GM18502 (cell line): ENCODE measurements at regions not wholly inside any gene's neighbourhood (a gene's known extent, or its start where the extent isn't known, plus 50 kb on each side); places are given as distances from the start of the nearest gene placed in this dataset.
"Not testable (repeated sequence)": the region's sequence is repeated elsewhere in the genome, so short reads cannot be mapped to it uniquely, and the experiment has no call there.

Source experiments
- ATAC-seq: cut with Tn5 transposase; IDR thresholded peaks from one replicate; pipeline ENCODE4 v1.9.1; 2021; ENCODE audit warnings: mild to moderate bottlenecking; ENCODE audit not compliant: unreplicated experiment, poor library complexity

DNA sequence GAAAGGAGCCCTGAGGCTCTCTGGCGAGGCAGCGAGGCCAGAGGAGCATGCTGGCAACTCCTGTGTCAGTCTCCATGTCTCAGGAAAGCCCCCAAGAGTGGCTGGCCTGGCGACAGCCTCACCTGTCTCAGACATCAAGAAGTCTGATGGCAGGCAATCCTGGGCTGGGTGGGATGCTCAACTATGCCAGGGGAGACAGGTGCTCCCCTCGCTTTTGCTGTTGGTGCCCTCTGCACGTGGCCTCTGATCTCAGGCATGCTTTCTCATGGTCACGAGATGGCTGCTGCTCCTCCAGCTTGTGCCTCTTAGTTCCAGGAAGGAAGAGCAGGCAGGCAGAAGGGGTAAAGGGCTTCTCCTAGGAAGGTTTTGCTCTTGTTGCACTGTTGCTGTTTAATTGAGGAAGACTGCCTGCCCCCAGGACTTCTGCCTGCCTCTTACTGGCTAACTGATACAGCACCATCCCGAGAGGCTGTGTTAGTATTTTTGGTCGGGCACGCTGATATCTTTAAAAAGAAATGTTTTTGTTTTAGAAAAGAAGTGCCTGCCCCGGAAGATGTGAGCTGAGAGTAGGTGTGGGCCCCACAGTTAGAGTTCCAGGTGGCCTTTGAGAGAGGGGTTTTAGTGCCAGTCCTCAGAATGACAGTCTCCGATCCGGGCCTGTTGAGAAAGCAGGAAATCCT, 344.8 kb upstream of the HS6ST1 start:
- no peak for ATAC-seq

DNA sequence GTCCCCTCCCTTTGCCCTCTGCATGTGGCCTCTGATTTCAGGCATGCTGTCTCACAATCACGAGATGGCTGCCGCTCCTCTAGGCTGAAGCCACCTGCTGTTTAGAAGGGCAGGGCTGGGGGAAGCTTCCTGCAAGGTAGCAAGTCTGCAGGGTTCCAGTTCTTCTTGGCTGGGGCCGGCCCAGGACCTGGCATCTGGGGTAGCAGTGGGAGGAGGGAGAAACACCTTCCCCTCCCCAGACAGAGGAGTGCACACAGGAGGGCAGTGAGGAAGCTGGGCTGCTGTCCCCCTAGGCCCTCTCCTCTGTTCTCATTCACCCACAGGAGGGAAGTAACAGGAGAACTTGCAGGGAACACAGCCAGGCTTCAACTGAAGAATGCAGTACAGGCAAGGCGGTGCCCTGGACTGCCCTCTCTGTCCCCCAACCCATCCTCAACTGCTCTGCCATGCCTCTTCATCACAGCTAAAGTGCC, 345.9 kb upstream of the HS6ST1 start:
- ATAC-seq, result no peak

DNA sequence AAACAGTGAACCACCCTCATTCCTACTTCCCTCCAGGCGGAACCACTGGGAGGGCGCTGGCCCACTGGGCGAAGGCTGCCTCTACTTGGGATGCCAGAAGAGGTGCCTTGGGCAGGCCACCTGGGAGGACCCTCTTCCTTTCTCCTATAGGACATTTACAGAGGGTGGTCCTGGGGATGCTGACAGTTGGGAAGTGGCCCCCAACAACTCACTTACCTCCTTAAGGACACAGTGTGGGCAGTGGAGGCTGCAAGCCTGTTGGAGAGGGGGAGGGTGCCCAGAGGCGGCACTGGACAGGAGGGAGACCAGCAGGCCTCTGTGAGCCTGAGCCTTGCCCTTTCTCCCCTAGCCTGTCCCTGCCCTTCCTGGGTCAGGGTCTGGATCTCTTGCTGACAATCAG, 346.4 kb upstream of the HS6ST1 start:
- no peak for ATAC-seq

DNA sequence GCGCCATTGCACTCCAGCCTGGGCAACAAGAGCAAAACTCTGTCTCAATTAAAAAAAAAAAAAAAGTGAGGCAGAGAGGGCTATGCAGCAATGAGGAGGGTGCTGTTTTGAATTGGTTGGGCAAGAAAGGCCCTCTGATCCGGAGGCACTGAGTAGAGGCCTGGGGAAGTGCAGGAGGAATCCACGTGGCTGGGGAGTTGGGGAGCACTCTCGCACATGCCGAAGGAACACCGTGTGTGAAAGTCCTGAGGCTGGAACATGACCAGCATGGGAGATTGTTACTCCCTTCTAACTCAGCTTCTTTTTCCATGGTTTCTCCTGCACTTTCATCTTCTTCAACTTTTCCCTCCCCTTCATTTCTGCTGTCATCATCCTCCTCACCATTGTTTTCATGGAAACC, 347.9 kb upstream of the HS6ST1 start:
- no peak for ATAC-seq

DNA sequence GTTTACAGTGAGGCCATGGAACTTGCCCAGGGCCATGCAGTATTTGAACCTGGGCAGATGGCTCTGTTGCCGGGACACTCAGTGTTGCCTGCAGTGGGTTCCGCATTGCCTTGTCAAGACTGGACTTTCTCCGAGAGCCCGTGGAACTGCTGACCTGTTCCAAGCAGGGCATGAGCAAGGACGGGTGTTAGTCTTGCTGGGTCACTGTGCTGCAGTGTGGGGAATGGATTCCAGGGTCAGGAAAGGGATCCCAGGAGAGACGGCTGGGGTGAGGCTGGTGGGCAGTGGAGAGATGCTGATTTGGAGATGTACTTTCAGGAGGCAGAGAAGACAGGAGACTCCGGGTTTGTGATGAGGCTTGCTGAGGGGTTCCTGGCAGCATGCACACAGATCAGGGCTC, 348.7 kb upstream of the HS6ST1 start:
- ATAC-seq, result no peak

DNA sequence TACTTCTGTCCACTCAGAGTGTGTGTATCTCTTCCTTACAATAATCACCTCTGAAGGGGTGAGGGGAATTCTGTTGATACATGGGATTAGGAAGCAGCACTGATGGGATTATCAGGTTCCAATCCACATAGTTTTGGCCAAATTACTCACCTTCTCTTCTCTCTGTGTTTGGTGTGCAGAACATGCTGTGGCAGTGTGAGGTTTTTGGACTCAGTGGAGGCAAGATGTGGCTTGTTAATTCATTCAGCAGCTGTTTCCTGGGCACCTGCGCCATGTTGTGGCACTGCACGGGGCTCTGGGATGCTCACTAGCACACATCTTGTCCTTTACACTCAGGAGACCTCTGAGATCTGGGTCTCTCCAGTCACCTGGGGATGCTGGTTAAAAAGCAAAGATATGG, 350.3 kb upstream of the HS6ST1 start:
- ATAC-seq, result no peak

DNA sequence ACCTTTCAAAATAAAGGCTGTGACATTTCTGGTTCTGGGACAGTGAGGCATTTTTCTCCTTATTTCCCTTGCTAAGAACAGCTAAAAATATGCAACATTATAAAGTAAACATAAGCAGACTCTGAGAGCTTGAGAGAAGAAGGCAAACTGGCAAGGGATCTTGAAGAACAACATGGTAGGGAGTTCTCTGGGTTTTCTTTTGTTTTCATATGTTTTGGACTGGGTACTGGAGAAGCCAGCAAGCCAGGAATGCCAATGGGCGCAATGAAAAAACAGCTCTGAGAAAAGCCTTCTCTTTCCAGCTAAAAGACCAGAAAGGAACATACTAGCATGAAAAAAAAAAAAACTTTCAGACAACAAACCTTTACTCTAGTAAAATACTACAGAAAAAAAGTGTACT, 351.4 kb upstream of the HS6ST1 start:
- no peak for ATAC-seq

DNA sequence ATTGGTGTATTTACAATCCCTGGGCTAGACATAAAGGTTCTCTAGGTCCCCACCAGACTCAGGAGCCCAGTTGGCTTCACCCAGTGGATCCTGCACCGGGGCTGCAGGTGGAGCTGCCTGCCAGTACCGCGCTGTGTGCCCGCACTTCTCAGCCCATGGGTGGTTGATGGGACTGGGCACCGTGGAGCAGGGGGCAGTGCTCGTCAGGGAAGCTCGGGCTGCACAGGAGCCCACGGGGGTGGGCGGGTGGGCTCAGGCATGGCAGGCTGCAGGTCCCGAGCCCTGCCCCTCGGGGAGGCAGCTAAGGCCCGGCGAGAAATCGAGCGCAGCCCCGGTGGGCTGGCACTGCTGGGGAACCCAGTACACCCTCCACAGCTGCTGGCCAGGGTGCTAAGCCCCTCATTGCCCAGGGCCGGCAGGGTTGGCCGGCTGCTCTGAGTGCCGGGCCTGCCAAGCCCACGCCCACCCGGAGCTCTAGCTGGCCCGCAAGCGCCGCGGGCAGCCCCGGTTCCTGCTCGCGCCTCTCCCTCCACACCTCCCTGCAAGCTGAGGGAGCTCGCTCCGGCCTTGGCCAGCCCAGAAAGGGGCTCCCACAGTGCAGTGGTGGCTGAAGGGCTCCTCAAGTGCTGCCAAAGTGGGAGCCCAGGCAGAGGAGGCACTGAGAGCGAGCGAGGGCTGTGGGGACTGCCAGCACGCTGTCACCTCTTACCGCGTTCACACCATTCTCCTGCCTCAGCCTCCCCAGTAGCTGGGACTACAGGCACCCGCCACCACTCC, 353.5 kb upstream of the HS6ST1 start:
- ATAC-seq, result not testable (repeated sequence)

DNA sequence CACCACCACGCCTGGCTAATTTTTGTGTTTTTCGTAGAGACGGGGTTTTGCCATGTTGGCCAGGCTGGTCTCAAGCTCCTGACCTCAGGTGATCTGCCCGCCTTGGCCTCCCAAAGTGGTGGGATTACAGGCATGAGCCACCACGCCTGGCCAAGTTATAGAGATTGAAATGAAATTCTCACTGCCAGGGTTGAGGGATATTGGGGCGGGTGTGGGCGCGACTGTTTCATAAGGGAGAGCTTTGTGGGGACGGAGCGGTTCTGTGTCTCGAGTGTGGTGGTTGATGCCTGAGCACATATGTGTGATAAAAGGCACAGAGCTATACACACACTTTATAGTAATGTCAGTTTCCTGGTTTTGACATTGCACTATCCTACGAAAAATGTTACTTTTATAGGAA, 361.0 kb upstream of the HS6ST1 start:
- ATAC-seq, result not testable (repeated sequence)

DNA sequence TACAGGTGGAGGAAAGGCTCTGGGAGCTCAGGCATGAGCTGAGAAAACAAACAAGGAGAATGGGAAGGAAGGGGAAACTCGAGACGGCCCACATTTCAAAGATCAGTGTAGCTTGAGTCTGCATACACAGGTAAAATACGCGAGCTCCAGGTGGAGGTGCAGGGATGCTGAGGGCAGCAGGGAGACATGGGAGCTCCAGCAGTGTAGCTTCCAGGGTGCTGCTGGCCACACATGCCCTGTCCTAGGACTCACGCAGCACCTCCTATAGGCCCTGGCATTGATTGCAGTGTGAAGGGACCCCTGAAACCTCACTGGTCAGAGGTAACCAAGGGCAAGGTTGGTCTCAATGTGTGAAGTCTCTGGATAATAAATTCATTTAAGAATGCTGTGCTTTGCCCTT, 362.8 kb upstream of the HS6ST1 start:
- ATAC-seq, result no peak

DNA sequence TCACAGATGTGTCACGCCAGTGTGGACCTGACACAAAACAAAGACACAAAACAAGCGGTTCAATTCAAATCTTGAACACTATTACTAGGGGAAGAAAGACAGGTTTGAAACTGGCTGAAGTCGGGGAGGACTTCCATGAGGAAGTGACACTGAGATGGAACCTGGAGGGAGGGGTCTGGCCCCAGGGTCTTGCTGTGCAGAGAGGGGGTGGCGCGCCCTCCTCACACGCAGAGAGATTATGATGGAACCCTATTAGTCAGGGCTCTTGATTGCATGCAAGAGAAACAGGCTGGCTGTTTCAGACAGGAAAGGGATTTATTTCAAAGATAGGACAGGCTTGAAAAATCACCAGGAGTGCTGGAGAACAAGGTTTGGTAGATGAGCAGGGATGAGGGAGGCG, 363.6 kb upstream of the HS6ST1 start:
- no peak for ATAC-seq

DNA sequence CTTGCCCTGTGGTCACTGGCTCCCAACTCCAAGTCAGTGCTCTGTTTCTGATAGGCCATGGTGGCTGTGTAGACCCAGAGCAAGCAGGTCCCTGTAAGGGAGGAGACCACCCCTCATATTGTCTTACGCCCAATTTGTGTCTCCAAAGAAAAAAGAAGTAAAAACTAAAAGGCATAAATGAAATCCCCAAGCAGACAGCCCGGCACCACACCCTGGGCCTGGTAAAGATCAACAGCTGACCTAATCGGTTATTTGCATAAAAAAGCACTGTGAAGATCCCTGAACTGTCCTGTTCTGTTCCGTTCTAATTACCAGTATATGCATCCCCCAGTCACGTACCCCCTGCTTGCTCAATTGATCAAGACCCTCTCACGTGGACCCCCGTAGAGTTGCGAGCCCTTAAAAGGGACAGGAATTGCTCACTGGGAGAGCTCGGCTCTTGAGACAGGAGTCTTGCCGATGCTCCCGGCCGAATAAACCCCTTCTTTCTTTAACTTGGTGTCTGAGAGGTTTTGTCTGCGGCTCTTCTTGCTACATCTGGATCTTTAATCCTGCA, 364.1 kb upstream of the HS6ST1 start:
- no peak for ATAC-seq

DNA sequence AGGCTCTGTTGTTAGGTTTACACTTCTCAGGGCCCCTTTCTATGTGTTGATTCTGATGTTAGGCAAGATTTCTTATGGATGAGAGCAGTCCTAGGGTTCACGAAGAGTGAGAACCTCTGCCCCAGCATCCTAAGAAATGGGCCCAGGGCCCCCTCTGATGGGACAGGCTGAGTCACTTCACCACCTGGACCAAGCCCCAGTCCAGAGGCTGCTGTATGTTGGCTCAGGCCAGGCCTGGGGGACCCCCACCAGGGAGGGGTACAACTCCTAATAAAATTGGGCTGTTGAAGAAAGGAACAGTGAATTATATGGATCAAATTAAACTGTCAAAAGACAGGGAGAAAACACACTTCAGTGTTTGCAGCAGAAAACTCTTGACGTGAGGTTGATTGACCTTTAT, 365.9 kb upstream of the HS6ST1 start:
- ATAC-seq, result no peak

DNA sequence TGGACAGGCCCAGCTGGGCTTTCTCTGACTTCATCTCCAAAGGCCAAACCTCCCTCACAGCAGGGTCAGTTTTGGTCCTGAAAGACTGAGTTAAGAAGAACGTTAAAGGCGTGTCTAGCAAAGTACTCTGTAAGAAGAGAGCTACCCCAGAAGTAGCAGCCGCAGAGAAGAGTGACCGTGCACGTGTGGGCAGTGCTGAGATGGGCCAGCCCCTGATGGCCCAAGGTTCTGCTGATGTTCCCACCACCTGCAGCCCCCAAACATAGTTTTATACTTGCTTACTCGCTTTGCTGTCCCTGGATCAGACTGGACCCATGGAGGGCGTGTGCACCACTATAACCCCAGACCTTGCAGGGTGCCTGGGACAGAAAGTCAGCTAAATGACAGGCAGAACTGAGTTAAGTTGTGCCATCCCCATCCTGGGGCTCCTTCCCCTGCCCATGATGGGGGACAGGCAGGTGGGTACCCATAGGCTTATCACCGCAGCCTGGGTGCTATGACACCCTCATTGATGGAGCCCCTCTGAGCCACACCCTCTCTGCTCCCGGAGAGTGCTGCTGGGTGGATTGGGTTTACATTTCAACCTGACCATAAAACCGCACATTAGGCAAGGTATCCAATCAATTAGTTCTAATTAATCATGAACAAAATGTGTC, 367.3 kb upstream of the HS6ST1 start:
- peak; percentile 37 for ATAC-seq

DNA sequence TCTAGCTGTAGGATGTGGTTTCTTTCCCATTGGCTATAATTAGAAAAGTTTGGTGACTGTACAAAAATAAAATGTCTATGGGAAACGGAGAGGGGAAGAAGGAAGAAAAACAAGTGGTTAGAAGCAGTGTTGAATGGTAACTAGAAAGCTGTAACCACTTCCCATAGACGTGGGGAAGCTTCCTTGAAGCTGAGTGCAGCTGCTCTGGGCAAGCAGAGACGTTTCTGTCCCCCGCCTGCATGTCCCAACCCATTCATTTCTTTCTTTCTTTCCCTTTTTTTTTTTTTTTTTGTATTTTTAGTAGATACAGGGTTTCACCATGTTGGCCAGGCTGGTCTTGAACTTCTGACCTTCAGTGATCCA, 367.8 kb upstream of the HS6ST1 start:
- peak; percentile 54 for ATAC-seq

DNA sequence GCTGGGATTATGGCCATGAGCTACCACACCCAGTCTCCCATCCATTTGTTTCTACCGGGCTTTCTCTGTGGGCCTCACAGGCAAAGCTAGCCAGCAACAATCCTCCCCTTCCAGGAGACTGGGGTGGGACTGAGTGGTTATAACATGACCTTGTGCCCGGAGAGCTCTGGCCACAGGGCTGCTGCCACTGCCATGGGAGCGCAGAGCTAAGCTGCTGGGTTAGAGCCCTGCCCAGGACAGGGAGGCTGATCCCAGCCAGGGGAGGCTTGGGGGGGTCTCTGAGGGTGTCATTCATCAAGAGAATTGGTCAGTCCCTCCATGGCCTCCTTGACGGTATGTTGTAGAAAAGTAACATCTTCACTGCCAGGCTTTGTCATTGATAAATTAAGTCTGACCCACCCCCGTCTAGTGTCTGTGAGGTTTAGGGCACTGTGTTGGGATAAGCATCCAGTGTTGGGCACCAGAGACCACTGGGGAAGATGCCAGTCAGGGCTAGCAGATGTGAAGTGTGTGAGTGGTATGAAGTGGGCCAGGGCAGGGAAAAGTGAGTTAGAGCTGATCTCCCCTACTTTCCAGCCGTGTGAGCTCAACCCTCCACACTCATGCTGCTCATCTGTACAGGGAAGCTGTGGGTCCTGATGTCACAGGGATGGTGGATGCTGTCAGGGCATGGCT, 368.4 kb upstream of the HS6ST1 start:
- ATAC-seq, result no peak

DNA sequence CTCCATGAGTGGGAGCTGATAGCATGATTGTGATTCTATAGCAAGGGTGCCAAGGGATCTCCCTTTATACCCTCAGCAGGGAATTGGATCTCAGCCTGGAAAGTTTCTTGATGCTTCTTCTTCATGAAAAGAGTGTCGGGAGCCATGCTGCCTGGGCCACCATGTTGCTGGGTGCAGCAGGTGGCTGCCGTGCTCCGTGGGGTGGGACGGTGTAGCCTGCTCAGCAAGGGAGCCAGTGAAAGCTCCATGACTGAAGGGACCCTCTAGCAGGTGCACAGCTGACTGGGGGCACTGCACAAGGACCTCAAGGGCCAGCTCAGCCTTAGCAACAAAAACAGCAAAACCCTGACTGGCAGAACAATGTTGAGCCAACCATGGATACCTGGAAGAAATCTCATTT, 368.9 kb upstream of the HS6ST1 start:
- ATAC-seq, result no peak

DNA sequence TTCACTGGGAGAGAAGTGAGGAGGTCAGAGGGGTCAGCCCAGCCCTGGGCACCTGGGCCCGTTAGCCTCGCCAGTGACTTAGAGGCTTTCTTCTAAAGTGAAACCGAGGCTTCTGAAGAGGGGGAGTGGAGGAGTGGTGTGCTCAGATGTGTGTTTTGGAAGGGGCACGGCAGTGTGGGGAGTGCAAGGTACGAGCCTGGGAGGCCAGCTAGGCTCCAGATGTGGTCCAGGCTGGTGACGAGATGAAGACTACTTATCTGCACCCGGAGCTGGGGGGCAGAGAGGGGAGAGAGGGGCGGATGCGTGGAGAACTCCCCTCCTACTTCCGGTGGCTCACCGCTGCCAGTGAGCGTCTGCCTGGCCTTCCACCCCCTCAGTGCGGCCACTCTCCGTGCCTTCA, 371.3 kb upstream of the HS6ST1 start:
- no peak for ATAC-seq

DNA sequence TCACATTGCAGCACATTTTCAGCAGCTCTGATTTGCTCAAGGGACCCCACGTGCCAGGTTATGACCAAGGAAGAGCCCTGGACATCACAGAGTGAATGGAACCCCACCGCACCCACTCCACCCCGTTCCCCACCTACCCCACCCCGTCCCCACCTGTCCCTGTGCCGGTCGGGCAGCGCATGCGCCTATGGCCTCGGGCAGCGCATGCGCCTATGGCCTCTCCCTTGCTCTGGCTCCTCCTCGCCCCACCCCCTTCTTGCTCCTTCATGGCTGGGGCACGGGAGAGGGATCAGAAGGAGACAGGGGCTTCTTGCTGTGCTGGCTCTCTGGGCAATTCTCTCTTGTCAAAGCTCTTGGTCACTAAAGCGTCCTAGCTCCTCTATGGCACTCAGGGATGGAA, 371.8 kb upstream of the HS6ST1 start:
- ATAC-seq, result no peak

DNA sequence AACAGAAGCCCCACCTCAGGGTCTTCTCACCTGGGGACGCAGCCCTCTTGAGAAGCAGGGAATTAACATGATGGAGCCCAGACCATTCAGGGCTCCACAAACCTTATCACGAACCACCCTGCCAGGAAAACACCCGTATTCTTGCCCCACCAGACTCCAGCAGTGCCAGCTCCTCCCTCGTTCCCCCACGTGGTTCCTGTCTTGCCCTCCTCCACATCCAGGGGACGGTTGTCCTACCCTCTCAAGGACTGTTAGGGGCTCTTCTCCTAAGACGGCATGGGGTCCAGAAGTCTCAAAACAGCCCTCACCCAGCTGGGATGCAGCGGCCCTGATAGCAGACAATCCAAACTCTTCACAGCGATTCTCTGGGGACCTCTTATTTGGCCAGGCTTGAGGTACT, 372.2 kb upstream of the HS6ST1 start:
- ATAC-seq, result no peak

DNA sequence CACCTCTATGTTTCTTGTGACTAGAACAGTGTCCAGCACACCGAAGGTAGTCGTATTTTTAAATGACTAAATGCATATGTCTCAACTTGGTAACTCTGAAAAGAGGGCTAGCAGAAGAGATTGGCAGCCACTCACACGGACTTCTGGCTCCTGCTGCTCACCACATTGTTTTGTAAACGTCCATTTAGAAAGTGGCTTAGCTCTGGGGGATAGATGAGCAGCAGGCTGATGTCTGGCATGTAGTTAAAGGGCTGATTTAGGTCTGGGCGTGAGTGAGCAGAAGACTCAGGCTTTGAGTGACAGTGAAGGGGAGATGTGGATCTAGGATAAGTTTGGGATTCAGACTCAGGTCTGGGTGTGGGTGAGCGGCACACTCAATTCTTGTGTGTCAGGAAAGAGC, 372.9 kb upstream of the HS6ST1 start:
- no peak for ATAC-seq
